ENCODE measurements at regions not wholly inside any gene's neighbourhood (a gene's known extent, or its start where the extent isn't known, plus 50 kb on each side); places are given as distances from the start of the nearest gene placed in this dataset.

DNA sequence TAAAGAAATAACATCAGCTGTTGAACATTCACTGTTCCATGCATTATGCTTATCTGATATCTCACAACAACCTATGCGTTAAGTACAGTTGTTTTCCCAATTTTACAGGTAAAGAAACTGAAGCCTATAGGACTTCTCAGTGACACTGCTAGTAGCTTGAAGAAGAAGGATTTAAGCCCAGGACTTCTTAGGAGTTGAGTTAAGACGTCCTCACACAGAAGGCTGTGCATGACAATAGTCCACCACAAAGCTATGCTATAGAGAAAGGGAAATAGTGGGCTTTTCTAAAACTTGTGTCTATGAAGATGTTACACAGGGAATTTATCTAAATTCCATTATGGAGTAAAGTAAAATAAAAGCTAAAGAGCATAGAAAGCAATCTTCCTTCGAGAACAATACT lies 120.5 kb upstream of the RASSF8 start:
- TF ChIP-seq, protein P1, sequence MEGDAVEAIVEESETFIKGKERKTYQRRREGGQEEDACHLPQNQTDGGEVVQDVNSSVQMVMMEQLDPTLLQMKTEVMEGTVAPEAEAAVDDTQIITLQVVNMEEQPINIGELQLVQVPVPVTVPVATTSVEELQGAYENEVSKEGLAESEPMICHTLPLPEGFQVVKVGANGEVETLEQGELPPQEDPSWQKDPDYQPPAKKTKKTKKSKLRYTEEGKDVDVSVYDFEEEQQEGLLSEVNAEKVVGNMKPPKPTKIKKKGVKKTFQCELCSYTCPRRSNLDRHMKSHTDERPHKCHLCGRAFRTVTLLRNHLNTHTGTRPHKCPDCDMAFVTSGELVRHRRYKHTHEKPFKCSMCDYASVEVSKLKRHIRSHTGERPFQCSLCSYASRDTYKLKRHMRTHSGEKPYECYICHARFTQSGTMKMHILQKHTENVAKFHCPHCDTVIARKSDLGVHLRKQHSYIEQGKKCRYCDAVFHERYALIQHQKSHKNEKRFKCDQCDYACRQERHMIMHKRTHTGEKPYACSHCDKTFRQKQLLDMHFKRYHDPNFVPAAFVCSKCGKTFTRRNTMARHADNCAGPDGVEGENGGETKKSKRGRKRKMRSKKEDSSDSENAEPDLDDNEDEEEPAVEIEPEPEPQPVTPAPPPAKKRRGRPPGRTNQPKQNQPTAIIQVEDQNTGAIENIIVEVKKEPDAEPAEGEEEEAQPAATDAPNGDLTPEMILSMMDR (IDR thresholded peaks at IDR 0.05; ENCODE audit: low read depth, low read length, missing input control): no peak
- TF ChIP-seq, protein P2, sequence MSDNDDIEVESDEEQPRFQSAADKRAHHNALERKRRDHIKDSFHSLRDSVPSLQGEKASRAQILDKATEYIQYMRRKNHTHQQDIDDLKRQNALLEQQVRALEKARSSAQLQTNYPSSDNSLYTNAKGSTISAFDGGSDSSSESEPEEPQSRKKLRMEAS (IDR thresholded peaks at IDR 0.05): no peak

Data from liver (tissue), 2 donors.